ENCODE measurements at regions not wholly inside any gene's neighbourhood (a gene's known extent, or its start where the extent isn't known, plus 50 kb on each side); places are given as distances from the start of the nearest gene placed in this dataset.

DNA sequence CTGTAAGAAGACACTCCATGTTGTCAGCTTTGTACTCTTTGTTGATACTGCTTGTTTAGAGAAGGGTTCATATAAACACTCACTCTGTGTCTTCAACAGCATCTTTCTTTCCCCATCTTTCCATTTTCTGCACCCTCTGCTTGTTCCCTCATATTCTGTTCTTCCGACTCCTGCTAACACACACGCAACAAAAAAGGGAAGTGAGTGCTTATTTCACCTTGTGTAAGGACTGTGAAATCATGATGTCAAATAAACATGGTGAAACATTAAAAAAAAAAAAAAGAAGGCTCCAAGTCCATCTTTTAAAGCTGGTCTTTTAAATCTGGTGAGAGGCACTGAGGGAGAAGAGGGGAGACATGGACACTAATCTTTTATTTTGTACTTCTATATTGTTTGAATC is 145.4 kb downstream of the RPAP3 start:
- DNase-seq (ENCODE audit: low spot score), result no peak

DNA sequence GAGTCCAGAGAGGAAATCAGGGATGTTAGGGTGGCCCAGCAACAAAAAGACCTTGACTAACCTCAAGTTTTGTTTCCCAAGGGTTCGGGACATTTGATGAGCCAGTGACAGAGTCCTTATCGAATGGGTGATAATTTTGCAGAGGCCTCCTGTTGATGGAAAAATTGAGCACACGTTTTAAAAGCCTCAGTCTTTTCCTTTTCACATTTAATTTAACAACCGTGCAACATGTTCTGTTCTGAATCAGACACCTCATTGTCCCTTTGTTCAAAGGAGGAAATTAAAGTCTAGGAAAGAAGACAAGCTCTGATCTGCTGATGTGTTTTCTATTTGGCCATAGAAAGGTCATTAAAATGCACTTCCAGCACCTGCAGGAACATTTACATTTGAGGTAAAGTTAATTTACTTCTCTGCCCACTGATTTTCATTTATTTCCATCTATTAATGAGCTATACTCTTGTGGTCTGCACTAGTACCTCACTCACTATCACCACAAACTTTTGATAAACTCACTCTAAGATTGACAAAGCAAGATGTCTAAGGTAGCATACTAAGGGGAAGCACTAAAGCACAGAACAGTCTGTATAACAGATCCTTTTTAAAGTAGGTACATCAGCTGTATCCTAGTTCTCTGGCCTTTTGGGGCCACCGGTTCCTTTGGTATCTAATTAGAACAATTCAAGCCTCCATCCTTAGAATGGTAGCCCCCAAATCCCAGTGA is 147.0 kb downstream of the RPAP3 start:
- DNase-seq (ENCODE audit: low spot score), result no peak

GRCh38 chr12:47557386-47557785 is 148.4 kb downstream of the RPAP3 start:
- no peak for DNase-seq (ENCODE audit: low spot score)

DNA sequence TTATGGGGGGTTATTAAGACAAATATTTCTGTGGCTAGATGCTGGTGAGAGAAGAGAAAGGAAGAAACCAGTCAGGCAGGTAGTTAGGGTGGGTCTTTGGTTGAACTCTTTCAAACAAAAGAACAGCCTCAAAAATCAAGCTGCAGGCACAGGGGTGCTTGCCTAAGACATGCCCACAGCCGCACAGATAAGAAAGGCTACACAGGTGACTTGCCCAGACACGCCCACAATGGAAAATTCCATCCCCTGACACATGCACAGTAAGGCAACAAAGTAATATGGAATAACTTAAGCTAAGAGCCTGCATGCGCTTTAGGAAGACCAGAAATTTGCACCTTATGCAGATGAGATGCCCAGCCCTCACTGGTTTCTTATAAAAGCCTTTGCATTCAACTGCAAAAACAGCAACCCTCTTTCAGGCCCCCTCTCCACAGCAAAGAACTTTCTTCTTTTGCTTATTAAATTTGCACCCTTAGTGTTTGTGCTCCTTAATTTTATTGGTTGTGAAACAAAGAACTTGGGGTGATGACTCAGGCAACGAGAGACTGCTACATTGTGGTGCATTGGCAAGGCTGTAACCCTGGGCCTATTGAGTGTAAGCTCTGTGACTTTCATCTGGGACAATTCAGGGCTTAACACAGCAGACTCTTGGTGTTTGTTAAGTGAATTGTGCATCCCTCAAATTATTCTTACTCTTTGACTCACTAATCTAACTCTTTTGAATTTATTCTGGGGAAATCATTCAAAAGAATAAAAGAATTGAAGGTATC is 149.4 kb downstream of the RPAP3 start:
- no peak for DNase-seq (ENCODE audit: low spot score)

DNA sequence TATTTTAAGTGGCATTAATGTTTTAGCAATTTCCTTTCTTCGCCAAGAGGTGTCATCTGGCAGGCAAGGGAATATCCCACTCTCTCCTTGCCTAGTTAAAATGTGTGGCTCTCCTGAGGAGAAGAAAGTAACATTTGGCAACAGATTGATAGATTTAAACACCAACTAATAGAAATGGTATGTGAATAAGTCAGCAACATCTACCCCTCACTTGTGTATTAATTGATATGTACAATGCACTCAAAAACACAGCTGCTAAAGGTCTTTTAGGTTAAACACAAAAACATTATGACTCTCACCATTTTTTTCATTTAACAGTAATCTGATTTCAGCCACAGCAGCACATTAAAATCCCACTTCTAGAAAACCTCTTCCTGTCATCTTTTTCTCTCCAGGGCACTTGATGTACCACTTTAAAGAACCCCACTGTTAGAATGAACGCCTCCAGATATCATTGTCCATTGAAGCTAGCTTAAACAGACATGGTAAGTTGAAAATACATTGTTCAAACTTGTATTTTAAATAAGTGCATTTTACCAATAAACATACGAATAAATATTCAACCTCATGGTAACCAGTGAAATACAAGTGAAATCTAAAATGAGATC is 151.7 kb downstream of the RPAP3 start:
- DNase-seq (ENCODE audit: low spot score), result no peak

- DNase-seq (ENCODE audit: low spot score), result no peak
These were observed 152.6 kb downstream of the RPAP3 start for GRCh38 chr12:47553266-47553665.

DNA sequence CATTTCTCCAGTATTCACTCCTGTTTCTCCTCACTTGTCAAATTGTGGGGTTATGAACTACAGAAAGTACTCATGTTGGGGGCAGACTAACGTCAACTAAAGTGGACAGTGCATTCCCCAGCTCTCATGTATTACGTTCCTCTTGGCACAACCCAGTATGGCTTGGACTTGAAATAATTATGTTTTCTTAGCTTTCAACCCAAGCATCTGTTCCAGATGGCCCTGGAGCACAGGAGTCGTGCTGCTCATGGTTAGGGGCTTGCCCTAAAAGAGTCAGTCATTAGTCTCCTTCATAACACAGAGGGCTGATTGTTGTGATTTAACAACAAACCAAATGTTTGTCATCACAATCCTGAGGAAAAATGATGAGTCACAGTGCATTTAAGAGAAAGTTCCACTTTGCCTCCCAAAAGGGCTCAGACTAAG is 154.4 kb downstream of the RPAP3 start:
- DNase-seq (ENCODE audit: low spot score), result no peak

DNA sequence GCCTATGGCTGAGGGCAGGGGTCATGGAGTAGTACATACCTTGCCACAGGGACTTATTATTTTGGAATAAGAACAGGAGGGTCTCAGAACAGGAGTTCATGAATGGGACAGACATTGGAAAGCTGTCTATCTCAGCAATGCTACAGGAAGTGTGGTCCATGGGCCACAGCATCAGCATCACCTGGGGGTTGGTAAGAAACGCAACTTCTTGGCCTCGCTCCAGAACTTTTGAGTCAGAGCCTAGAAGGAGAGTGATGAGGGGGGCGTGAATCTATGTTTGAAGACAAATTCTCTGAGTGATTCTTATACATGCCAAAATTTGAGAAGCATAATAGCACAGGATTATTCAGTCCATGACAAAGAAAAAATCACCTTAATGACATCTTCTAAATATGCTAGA is 156.6 kb downstream of the RPAP3 start:
- DNase-seq (ENCODE audit: low spot score), result no peak

GRCh38 chr12:47548401-47548800 is 157.4 kb downstream of the RPAP3 start:
- DNase-seq (ENCODE audit: low spot score), result no peak

GRCh38 chr12:47547077-47547476 is 158.8 kb downstream of the RPAP3 start:
- no peak for DNase-seq (ENCODE audit: low spot score)

DNA sequence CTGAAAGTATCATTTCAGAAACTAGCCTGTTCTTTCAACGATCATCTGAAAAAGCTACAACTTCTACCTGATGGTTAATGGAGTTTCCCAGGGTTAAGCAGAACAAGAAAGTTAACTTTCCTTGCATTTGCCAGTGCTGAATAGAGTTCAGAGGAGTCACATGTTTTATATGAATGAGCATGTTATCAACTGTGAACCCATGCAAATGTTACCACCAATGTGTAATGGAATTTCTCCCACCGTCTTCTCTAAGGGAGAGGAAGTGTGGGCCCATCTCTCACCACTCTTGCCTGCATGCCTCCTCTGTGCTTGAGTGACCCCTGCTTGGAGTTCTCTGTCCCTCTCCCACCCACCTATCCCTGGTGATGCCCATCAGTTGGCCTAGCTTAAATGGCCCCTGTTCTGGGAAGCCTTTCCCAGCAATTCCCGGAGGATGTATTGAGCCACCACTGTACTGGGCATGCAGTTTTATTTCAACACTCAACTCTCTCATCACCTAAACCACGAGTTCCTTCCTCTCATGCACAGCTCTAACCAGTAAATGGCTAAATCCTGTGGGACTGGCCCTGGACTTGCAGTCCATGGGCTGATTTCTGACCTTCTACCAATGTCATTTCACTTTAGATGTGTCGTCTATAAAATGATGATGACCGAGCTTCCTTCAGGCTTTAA is 159.8 kb downstream of the RPAP3 start:
- DNase-seq (ENCODE audit: low spot score), result no peak

- DNase-seq (ENCODE audit: low spot score), result no peak
These were observed 171.1 kb downstream of the RPAP3 start for GRCh38 chr12:47534695-47535094.

DNA sequence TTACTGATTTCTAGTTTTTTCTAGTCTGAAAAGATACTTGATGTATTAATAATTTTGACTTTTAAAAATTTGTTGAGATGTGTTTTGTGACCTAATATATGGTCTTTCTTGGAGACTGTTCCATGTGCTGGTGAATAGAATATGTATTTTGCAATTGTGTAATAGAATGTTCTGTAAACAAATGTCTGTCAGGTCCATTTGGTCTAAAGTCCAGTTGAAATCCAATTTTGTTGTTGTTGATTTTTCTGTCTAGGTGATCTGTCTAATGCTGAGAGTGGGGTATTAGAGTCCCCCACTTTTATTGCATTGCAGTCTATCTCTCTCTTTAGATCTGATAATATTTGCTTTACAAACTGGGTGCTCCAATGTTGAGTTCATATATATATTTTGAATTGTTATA is 175.8 kb downstream of the RPAP3 start:
- DNase-seq (ENCODE audit: low spot score), result no peak

DNA sequence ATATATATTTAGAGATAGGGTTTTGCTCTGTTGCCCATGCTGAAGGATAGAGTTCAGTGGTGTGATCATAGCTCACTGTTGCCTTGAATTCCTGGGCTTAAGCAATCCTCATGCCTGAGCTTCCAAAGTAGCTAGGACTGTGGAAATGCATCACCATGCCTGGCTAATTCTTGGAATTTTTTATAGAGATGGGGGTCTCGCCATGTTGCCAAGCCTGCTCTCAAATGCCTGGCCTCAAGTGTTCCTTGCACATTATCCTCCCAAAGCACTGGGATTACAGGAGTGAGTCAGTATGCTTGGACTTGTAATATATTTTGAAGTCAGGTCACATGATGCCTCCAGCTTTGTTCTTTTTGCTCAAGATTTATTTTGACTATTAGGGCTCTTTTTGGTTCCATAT is 178.0 kb downstream of the RPAP3 start:
- DNase-seq (ENCODE audit: low spot score), result no peak

- DNase-seq (ENCODE audit: low spot score), result no peak
These were observed 185.8 kb downstream of the RPAP3 start for GRCh38 chr12:47520029-47520428.

DNA sequence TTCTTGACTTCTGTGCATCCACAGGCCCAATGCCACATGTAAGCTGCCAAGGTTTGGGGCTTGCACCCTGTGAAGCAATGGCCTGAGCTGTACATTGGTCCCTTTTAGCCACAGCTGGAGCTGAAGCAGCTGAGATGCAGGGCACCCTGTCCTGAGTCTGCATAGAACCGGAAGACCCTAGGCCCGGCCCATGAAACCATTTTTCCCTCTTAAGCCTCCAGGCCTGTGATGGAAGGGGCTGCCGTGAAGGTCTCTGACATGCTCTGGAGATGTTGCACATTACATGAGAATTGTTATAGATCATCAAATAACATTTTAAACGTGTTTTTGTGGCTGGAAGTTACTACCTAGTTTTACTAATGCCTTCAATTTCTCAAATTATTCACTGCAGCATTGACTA is 188.7 kb downstream of the RPAP3 start:
- DNase-seq (ENCODE audit: low spot score), result no peak

GRCh38 chr12:47509398-47509851 is 196.4 kb downstream of the RPAP3 start:
- DNase-seq (ENCODE audit: low spot score), result no peak

DNA sequence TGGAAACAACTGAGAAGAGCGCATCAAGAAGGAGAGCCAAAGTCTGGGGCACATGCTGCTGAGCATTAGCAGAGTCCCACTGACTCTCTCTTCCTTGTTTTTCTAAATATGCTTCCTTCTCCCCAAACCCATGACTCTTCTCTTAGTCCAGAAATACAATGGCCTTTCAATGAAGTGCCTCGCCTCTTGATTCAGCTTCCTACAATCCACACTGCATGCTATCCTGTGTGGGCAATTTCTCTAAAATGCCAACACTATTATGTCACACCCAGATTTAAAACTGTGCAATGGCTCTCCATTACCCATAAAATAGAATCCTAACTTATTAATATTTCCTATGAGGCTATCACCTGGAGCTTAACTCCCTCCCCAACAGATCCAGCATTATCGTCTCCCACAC is 198.6 kb downstream of the RPAP3 start:
- no peak for DNase-seq (ENCODE audit: low spot score)

- no peak for DNase-seq (ENCODE audit: low spot score)
These were observed 200.9 kb downstream of the RPAP3 start for GRCh38 chr12:47504775-47505446.

DNA sequence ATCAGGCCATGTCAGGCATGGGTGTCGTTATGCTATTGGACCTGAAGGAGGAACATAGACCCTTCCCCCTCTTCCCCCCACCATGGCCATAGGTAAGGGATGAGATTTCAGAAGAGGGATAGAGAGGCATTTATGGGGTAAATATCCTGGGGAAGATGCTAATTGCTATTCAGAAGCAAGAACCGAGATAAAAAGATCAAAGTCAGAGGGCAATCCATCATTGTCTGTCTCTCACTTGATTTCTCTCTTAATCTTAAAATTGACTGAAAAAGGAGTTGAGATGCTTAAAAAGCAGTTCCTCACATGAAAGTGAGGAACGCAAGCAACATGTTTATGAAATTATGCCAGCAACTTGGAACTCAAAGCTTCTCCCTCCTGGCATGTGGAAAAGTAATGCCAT is 212.0 kb downstream of the RPAP3 start:
- no peak for DNase-seq (ENCODE audit: low spot score)

DNA sequence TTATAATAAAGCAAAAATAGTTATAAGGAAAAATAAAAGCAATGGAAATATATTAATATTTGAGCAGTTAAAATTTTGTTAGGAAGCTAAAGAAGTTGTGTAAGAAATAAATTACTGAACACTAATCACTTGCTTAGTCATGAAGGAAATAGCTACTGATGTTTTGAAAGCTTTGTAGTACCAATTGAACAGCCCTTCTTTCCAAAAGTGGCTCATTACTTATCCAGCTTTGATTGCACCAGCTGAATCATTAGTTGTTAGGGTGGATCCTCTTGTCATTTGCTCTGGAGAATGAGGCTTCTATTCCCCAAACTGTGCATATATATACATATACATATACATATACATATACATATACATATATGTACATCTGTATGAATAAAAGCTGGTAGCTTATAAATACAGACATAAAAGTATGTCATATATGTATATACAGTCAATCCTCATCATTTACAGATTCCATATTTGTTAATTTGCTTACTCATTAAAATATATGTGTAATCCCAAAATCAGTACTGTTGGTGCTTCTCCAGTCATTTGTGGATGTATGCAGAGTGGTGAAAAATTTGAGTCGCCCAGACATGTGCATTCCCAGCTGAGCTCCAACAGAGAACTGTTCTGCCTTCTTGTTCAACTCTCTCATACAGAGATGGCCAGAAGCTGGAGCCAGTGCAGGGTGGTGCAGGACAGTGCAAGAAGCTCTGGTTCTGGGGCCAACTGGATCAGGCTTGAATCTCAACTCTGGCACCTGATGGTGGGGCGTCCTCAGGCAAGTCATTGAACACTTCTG is 214.1 kb downstream of the RPAP3 start:
- DNase-seq (ENCODE audit: low spot score), result no peak

Data from ureter (tissue), 1 donor.